Stimulated activated CD4-positive, alpha-beta T cell treated with anti-CD3 and anti-CD28 coated beads, Interleukin-15, amount 100 ng/mL, for 48 hours (primary cell): ENCODE measurements at regions not wholly inside any gene's neighbourhood (a gene's known extent, or its start where the extent isn't known, plus 50 kb on each side); places are given as distances from the start of the nearest gene placed in this dataset.

Experiments
- DNase-seq, 2 donors: peaks; one replicate each; pipeline ENCODE4 v3.0.0-alpha.2; 2020; ENCODE audit warnings: low read depth in 2 of 2

GRCh38 chr18:42394238-42394637, 439.2 kb downstream of the PIK3C3 start:
- no peak for DNase-seq

GRCh38 chr18:42401131-42401673, 446.2 kb downstream of the PIK3C3 start:
- no peak for DNase-seq

GRCh38 chr18:42404151-42404550, 449.1 kb downstream of the PIK3C3 start:
- DNase-seq = no peak

DNA sequence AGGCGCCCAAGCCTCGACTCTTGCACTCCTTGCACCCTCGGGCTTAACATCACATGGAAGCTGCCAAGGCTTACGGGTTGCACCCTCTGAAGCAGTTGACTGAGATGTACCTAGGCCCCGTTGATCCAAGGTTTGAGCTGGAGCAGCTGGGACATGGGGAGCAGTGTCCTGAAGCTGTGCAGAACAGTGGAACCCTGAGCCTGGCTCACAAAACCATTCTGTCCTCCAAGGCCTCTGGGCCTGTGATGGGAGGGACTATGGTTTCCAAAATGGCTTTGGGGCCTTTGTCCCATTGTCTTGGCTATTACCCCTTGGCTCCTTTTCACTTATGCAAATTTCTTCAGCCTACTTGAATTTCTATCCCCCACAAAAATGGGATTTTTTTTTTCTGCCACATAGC, 454.0 kb downstream of the PIK3C3 start:
- DNase-seq = no peak

- DNase-seq = no peak
Measured at GRCh38 chr18:42412281-42412680, 457.2 kb downstream of the PIK3C3 start.

DNA sequence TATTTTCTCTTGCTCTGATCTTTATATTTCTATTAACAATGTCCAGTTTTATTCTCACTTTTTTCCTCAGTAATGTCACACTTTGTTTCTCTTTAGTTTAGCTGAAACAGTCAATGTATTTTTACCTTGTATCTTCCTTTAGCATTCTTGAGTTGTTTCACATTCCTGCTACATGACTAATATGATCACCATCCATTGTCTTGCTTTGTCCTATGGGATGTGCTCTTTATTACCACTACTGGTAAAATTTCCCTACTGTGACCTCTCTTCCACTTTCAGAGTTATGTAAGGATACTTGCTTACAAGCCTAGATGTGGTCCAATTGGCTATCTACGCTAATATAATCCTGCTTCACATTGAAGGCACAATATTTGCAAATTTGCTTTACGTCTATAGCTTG, 457.9 kb downstream of the PIK3C3 start:
- no peak for DNase-seq

GRCh38 chr18:42413870-42414269, 458.8 kb downstream of the PIK3C3 start:
- no peak for DNase-seq

GRCh38 chr18:42414756-42415454, 459.9 kb downstream of the PIK3C3 start:
- no peak for DNase-seq

- no peak for DNase-seq
Measured at GRCh38 chr18:42417189-42417588, 462.2 kb downstream of the PIK3C3 start.

GRCh38 chr18:42418121-42418520, 463.1 kb downstream of the PIK3C3 start:
- no peak for DNase-seq

DNA sequence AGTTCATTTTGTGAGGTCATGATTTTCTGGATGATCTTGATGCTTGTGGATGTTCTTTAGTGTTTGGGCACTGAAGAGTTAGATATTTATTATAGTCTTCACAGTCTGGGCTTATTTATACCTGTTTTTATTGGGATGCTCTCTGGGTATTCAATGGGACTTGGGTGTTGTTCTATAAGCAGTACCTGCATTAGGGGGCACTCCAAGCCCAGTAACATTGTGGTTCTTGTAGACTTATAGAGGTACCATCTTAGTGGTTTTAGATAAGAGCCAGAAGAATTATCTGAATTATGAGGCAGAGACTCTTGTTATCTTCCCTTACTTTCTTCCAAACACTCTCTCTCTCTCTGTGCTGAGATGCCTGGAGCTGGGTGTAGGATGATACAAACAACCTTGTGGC, 470.0 kb downstream of the PIK3C3 start:
- no peak for DNase-seq

DNA sequence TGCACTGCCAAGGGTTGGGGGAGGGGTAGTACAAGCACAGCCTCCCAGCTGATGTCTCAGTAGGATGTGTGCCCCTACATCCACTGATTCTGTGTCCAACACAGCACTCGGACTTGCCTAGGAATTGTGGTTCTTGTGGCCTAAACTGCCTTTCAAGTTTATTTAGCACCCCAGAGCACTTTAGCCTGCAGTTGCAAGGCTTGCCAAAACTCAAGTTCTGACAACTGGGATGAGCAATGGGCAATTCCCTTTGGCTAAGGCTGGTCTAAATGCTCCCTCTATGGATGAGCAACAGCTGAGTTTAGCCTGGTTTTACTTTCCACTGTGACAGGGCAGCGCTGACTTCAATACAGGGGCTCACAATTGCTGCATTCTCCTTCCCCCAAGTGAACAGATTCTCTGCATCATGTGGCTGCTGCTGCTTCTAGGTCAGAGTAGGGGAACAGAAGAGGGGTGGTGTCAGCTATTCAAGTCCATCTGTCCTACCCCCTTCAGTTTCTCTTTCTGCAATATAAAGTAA, 471.5 kb downstream of the PIK3C3 start:
- DNase-seq = no peak

- no peak for DNase-seq
Measured at GRCh38 chr18:42429196-42429595, 474.2 kb downstream of the PIK3C3 start.

GRCh38 chr18:42436222-42436765, 481.3 kb downstream of the PIK3C3 start:
- DNase-seq = no peak

- DNase-seq = no peak
Measured at GRCh38 chr18:42437001-42437400, 482.0 kb downstream of the PIK3C3 start.

DNA sequence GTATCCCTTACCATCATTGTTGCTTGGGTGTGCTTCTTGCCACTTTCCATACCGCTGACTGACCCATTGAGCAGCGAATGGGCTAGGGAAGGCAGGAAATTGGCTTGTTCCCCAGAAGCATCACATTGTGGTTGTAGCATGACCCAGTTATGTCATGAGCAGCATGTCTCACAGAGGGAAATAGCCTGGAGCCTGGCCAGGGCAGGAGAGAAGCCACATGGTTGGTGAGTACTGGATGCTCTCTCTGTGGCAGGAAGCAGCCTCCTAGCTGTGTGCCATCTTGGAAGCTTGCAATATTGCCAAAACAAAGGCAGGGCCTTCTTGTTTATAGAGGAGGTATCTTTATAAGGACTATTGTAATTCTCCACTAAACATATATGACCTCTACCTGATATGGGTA, 482.6 kb downstream of the PIK3C3 start:
- DNase-seq = no peak

DNA sequence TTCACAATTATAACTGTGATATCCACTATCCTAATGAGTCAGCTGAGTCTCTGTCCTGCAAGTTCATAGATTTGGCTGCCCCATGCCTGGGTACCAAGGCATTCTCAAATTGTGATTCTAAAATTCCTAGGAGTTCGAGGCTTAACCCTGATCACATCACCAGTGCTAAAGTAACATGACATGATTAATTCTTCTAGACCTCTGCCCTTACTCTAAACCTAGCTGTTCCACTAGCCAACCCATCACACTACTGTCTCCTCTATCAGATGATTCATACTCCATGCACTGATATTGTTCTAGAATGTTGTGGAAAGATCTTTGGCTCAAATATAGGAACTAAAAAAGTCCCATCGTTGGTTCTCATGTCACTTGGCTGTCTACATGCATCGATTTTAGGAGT, 487.6 kb downstream of the PIK3C3 start:
- no peak for DNase-seq

GRCh38 chr18:42444349-42444748, 489.3 kb downstream of the PIK3C3 start:
- DNase-seq = no peak

DNA sequence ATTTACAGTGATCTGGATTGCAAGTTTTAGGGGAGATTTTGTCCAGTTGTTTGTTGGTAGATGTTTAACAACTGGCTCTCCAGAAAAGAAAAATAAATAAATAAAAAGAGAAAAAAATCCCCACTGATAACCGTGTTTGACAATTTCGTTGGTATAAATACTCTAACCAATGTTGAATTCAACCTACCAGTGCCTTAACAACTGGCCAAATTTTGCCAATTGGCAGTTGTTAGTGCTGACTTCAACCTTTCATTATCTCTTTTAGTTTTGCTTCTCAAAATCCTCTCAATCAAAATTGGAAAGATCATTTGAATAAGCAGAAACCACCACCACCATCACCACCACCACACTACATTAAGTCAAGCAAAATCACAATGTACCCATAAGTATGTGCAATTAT, 490.3 kb downstream of the PIK3C3 start:
- no peak for DNase-seq

- no peak for DNase-seq
Measured at GRCh38 chr18:42446195-42446594, 491.2 kb downstream of the PIK3C3 start.

GRCh38 chr18:42447688-42448087, 492.7 kb downstream of the PIK3C3 start:
- no peak for DNase-seq

GRCh38 chr18:42458226-42458625, 503.2 kb downstream of the PIK3C3 start:
- DNase-seq = no peak

GRCh38 chr18:42459873-42460272, 504.8 kb downstream of the PIK3C3 start:
- no peak for DNase-seq
